IgD-negative memory B cell (primary cell): ENCODE measurements at regions not wholly inside any gene's neighbourhood (a gene's known extent, or its start where the extent isn't known, plus 50 kb on each side); places are given as distances from the start of the nearest gene placed in this dataset.
"Not testable (repeated sequence)": the region's sequence is repeated elsewhere in the genome, so short reads cannot be mapped to it uniquely, and the experiment has no call there.

Experiments
- H3K27ac Mint-ChIP-seq, 3 donors: one replicate each; pipeline ENCODE4 v1.8.0; 2020 to 2022; ENCODE audit warnings: mild to moderate bottlenecking in 3 of 3, mixed read lengths in 3 of 3, moderate library complexity in 1 of 3
- H3K27me3 Mint-ChIP-seq: one replicate; pipeline ENCODE4 v1.8.0; 2021; ENCODE audit warnings: mixed read lengths
- H3K36me3 Mint-ChIP-seq: one replicate; pipeline ENCODE4 v1.8.0; 2020; ENCODE audit warnings: mild to moderate bottlenecking, mixed read lengths
- H3K4me1 Mint-ChIP-seq, 3 donors: one replicate each; pipeline ENCODE4 v1.8.0; 2020 to 2022; ENCODE audit warnings: mixed read lengths in 3 of 3, mild to moderate bottlenecking in 1 of 3
- H3K4me3 Mint-ChIP-seq, 4 donors: one replicate each; pipeline ENCODE4 v1.8.0; 2020 to 2022; ENCODE audit warnings: mild to moderate bottlenecking in 4 of 4, mixed read lengths in 4 of 4, moderate library complexity in 3 of 4
- H3K9me3 Mint-ChIP-seq, 3 donors: one replicate each; pipeline ENCODE4 v1.8.0; 2020 to 2021; ENCODE audit warnings: mixed read lengths in 3 of 3, mild to moderate bottlenecking in 1 of 3

DNA sequence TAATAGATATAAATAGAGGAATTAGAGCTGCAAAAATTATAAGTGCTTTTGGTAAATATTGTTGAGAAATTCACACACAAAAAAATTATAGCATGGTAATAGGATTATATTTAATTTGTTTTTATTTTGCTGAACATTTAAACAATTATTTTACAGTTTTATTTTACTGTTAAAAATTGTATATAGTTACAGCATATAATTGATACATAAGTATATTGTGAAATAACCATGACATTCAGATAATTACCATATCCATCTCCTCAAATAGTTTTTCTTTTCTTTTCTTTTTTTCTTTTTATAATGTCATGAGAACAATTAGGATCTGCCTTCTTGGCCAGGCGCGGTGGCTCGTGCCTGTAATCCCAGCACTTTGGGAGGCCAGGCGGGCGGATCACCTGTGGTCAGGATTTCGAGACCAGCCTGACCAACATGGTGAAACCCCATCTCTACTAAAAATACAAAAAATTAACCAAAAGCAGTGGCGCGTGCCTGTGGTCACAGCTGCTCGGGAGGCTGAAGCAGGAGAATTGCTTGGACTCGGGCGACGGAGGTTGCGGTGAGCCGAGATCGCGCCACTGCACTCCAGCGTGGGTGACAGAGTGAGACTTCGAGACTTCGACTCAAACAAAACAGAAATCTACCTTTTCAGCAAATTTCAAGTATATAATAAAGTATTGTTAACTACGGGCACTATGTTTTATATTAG, 654.2 kb downstream of the TENT5A start:
- Mint-ChIP-seq H3K4me3 (no peak overlapping the region), H3K27me3 (no peaks in the 10 kb centered on the region), H3K9me3 (peaks cover 3 to 11% (median 4%) of the 10 kb centered on the region in 3 donors), H3K36me3 (no peaks in the 10 kb centered on the region), H3K27ac (no peak overlapping the region), H3K4me1 (no peaks in the 10 kb centered on the region)

DNA sequence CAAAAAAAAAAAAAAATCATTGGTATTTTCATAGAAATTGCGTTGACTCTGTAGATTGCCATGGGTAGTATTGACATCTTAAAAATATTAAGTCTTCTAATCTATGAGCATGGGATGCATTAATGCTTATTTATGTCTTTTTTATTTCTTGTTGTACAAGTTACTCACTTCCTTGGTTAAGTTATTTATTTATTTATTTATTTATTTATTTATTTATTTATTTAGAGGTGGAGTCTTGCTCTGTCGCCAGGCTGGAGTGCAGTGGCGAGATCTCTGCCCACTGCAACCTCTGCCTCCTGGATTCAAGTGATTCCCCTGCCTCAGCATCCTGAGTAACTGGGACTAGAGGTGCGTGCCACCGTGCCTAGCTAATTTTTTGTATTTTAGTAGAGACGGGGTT, 656.0 kb downstream of the TENT5A start:
- peaks cover 0 to 18% (median 4%) of the 10 kb centered on the region in 3 donors for H3K9me3 Mint-ChIP-seq
- not testable (repeated sequence) for H3K4me3 Mint-ChIP-seq, H3K27ac Mint-ChIP-seq, H3K27me3 Mint-ChIP-seq, H3K4me1 Mint-ChIP-seq, H3K36me3 Mint-ChIP-seq

DNA sequence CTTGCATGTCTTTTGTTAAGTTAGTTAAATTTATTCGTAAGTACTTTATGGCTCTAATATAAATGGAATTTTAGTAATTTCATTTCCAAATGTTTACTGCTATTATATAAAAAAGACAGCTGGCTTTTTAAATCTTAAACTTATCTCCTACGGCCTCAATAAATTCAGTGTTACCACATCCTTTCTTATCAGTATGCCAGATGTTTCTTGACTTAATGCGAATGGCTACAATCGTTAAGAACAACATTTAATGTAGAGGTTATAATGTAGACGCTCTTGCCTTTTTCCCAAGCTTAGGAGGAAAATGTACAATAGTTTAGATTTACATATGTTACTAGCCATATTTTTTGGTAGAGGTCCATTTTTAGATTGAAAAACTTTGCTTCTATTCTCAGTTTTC, 659.4 kb downstream of the TENT5A start:
- Mint-ChIP-seq H3K4me3 (no peak overlapping the region), H3K36me3 (no peaks in the 10 kb centered on the region), H3K27me3 (no peaks in the 10 kb centered on the region), H3K27ac (no peak overlapping the region), H3K4me1 (no peaks in the 10 kb centered on the region), H3K9me3 (peaks cover 0 to 8% (median 3%) of the 10 kb centered on the region in 3 donors)

- no peaks in the 10 kb centered on the region for H3K27me3 Mint-ChIP-seq
- no peak overlapping the region for H3K4me3 Mint-ChIP-seq
- peaks cover 0 to 6% (median 3%) of the 10 kb centered on the region in 3 donors for H3K9me3 Mint-ChIP-seq
- H3K4me1 Mint-ChIP-seq = no peaks in the 10 kb centered on the region
- H3K36me3 Mint-ChIP-seq = no peaks in the 10 kb centered on the region
- no peak overlapping the region for H3K27ac Mint-ChIP-seq
Measured at GRCh38 chr6:81088145-81088544, 664.3 kb downstream of the TENT5A start.

- no peaks in the 10 kb centered on the region for H3K27me3 Mint-ChIP-seq
- H3K27ac Mint-ChIP-seq = no peak overlapping the region
- no peak overlapping the region for H3K4me3 Mint-ChIP-seq
- H3K36me3 Mint-ChIP-seq = no peaks in the 10 kb centered on the region
- H3K4me1 Mint-ChIP-seq = no peaks in the 10 kb centered on the region
- H3K9me3 Mint-ChIP-seq = peaks cover 0 to 4% (median 2%) of the 10 kb centered on the region in 3 donors
Measured at GRCh38 chr6:81086991-81087390, 665.5 kb downstream of the TENT5A start.

GRCh38 chr6:81085431-81085790, 667.1 kb downstream of the TENT5A start:
- H3K27me3 Mint-ChIP-seq = no peaks in the 10 kb centered on the region
- no peak overlapping the region for H3K4me3 Mint-ChIP-seq
- peaks cover 0 to 2% (median 0%) of the 10 kb centered on the region in 3 donors for H3K9me3 Mint-ChIP-seq
- H3K4me1 Mint-ChIP-seq = no peaks in the 10 kb centered on the region
- H3K27ac Mint-ChIP-seq = no peak overlapping the region
- no peaks in the 10 kb centered on the region for H3K36me3 Mint-ChIP-seq

DNA sequence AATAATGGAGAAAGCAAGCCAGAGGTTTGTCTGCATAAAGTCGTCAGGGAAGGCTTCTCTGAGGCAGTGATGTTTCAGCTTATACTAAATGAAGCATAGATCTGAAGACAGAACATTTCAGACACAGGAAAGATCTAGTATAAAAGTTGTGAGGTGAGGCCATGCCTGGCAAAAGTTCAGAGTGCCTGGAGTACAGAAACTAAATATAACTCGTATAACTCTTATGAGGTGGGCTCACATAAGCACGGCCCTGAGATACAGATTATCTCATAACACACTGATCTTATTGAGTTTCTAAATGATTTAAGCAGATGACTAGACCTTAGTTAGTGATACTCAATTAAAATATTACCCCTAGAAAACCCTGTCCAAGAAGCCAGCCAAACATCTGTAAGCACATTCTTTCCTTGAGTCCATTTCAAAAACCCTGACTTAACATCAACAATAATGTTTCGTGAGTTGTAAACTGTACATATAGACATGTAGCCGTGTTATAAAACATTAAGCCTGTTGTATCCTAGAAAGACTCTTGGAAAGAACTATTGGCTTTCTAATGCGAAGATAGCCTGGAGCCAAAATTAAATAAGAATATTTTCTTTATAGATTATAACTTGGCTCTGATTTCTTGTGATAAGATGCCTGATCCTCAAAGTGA, 667.6 kb downstream of the TENT5A start:
- H3K27ac Mint-ChIP-seq = no peak overlapping the region
- peaks cover 0 to under 1% (median under 1%) of the 10 kb centered on the region in 3 donors for H3K9me3 Mint-ChIP-seq
- no peak overlapping the region for H3K4me3 Mint-ChIP-seq
- no peaks in the 10 kb centered on the region for H3K36me3 Mint-ChIP-seq
- no peaks in the 10 kb centered on the region for H3K4me1 Mint-ChIP-seq
- no peaks in the 10 kb centered on the region for H3K27me3 Mint-ChIP-seq

GRCh38 chr6:81075974-81076373, 676.5 kb downstream of the TENT5A start:
- no peaks in the 10 kb centered on the region for H3K27me3 Mint-ChIP-seq

DNA sequence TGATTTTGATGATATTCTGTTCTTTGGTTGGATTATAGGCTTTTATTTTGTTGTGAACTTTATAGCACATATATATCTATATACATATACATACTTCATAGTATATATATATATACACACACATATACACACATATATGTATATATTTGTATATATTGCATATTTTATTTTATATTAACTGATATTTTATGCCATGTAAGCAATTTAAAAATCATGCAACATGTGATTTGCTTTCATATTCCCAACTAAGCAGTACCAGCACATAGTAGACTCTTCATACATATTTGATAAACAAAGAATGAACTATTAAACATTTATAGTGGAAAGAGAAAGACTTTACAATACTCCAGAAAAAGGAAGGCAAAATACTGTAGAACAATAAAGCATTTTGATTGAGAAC, 679.2 kb downstream of the TENT5A start:
- H3K36me3 Mint-ChIP-seq = no peaks in the 10 kb centered on the region
- no peak overlapping the region for H3K4me3 Mint-ChIP-seq
- H3K27me3 Mint-ChIP-seq = no peaks in the 10 kb centered on the region
- no peaks in the 10 kb centered on the region for H3K4me1 Mint-ChIP-seq
- no peaks in the 10 kb centered on the region for H3K9me3 Mint-ChIP-seq
- no peak overlapping the region for H3K27ac Mint-ChIP-seq

More at GRCh38 chr6:81075974-81076373, 676.5 kb downstream of the TENT5A start:
- peaks cover 0 to 5% (median 0%) of the 10 kb centered on the region in 3 donors for H3K9me3 Mint-ChIP-seq
- no peak overlapping the region for H3K4me3 Mint-ChIP-seq
- H3K36me3 Mint-ChIP-seq = no peaks in the 10 kb centered on the region
- no peaks in the 10 kb centered on the region for H3K4me1 Mint-ChIP-seq
- H3K27ac Mint-ChIP-seq = no peak overlapping the region

GRCh38 chr6:81071121-81071520, 681.4 kb downstream of the TENT5A start:
- Mint-ChIP-seq H3K27ac (no peak overlapping the region), H3K27me3 (no peaks in the 10 kb centered on the region), H3K9me3 (no peaks in the 10 kb centered on the region), H3K4me3 (no peak overlapping the region), H3K4me1 (no peaks in the 10 kb centered on the region), H3K36me3 (no peaks in the 10 kb centered on the region)

DNA sequence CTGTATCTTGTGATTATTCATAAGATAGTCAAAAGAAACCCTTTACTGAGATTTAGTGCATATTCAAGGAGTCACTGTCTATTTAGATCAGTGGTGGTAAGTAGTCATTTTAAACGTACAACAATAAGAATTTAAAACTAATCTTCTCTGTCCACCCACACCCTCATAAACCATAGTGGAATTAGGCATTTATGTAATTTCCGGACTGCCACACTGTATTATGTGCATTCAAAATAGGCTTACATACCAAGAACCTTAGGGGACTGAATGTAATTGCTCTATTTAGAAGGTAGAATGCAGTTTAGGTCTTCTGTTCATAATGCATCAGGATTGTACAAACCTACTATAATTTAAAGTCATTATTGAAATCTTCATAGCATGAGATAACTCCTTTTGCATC, 685.4 kb downstream of the TENT5A start:
- Mint-ChIP-seq H3K4me3 (no peak overlapping the region), H3K27ac (no peak overlapping the region), H3K27me3 (no peaks in the 10 kb centered on the region)

GRCh38 chr6:81063891-81064290, 688.6 kb downstream of the TENT5A start:
- Mint-ChIP-seq H3K4me3 (no peak overlapping the region), H3K4me1 (no peaks in the 10 kb centered on the region)

More for the DNA sequence above, 685.4 kb downstream of the TENT5A start:
- Mint-ChIP-seq H3K36me3 (no peaks in the 10 kb centered on the region), H3K9me3 (peaks cover 0 to 3% (median 0%) of the 10 kb centered on the region in 3 donors), H3K4me1 (no peaks in the 10 kb centered on the region)

GRCh38 chr6:81054036-81054435, 698.4 kb downstream of the TENT5A start:
- H3K27ac Mint-ChIP-seq = no peak overlapping the region
- peaks cover under 1 to 3% (median 3%) of the 10 kb centered on the region in 3 donors for H3K9me3 Mint-ChIP-seq
- H3K4me1 Mint-ChIP-seq = no peaks in the 10 kb centered on the region
- no peak overlapping the region for H3K4me3 Mint-ChIP-seq
- H3K27me3 Mint-ChIP-seq = no peaks in the 10 kb centered on the region
- H3K36me3 Mint-ChIP-seq = peaks cover 2% of the 10 kb centered on the region

More at GRCh38 chr6:81063891-81064290, 688.6 kb downstream of the TENT5A start:
- no peaks in the 10 kb centered on the region for H3K36me3 Mint-ChIP-seq
- H3K27me3 Mint-ChIP-seq = no peaks in the 10 kb centered on the region
- no peak overlapping the region for H3K27ac Mint-ChIP-seq
- peaks cover 0 to 4% (median 3%) of the 10 kb centered on the region in 3 donors for H3K9me3 Mint-ChIP-seq

DNA sequence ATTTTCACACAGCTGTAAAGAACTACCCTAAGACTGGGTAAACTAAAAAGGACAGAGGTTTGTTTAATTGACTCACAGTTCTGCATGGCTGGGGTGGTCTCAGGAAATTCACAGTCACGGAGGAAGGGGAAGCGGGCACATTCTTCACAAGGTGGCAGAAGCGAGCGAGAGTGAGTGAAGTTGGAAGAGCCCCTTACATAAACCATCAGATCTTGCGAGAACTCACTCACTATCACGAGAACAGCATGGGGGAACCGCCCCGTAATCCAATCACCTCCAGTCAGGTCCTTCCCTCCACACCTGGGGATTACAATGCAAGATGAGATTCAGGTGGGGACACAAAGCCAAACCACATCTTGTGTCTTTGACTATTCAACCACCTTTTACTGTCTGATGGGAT, 700.5 kb downstream of the TENT5A start:
- Mint-ChIP-seq H3K9me3 (peaks cover 1 to 3% (median 3%) of the 10 kb centered on the region in 3 donors), H3K36me3 (peaks cover 2% of the 10 kb centered on the region), H3K27ac (no peak overlapping the region), H3K4me3 (no peak overlapping the region), H3K27me3 (no peaks in the 10 kb centered on the region), H3K4me1 (no peaks in the 10 kb centered on the region)

DNA sequence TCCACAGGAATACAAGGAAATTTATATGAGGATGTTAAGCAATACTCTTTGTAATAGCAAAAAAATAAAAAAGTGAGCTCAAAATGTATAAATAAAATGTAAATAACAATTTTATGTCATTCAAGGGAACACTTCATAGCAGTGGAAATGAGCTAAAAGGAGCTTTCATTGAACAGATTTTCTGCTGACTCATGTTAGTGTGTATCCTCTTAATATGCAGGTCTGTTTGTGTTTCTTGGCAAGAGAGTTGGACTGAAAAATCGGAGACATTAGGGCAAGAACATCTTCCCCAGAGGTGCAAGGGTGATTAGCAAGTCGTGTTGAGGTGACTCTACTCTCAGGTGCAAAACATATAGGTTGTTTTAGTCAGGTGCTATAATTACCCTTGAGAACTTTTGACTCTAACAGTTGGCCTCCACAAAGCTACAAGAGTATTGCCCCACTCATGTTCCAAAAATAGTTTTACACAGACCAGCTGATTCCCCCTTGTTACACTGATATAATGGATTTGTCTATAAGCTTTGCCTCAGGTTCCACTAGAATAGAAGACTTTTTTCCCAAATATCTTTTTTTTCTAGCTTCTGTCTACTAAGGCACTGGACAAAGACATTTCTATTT, 702.9 kb downstream of the TENT5A start:
- Mint-ChIP-seq H3K9me3 (peaks cover 1 to 3% (median 3%) of the 10 kb centered on the region in 3 donors), H3K27ac (no peak overlapping the region), H3K36me3 (peaks cover 2% of the 10 kb centered on the region), H3K27me3 (no peaks in the 10 kb centered on the region), H3K4me1 (no peaks in the 10 kb centered on the region), H3K4me3 (no peak overlapping the region)
